Neural progenitor cell (in vitro differentiated cells): ENCODE measurements at regions not wholly inside any gene's neighbourhood (a gene's known extent, or its start where the extent isn't known, plus 50 kb on each side); places are given as distances from the start of the nearest gene placed in this dataset.

Experiments used
- DNase-seq: peaks from one replicate; pipeline ENCODE4 v3.0.0-alpha.2; 2016; ENCODE audit warnings: low spot score
- H2AFZ ChIP-seq: fragments of 200-600 bp; sonication (generic); replicated peaks from 2 replicates; pipeline ENCODE4 v1.6.1; 2016; ENCODE audit warnings: antibody characterized with exemption
- H3F3A ChIP-seq: fragments of 200-600 bp; sonication (generic); 2 replicates; pipeline ENCODE4 v1.6.1; 2016; ENCODE audit warnings: antibody characterized with exemption, low read depth
- H3K27ac ChIP-seq: fragments of 200-600 bp; sonication (generic); 2 replicates; pipeline ENCODE4 v1.5.1; 2016; ENCODE audit warnings: mild to moderate bottlenecking
- H3K27me3 ChIP-seq: fragments of 200-600 bp; sonication (generic); 2 replicates; pipeline ENCODE4 v1.6.1; 2016; ENCODE audit warnings: mild to moderate bottlenecking, moderate library complexity
- H3K36me3 ChIP-seq: fragments of 200-600 bp; sonication (generic); 2 replicates; pipeline ENCODE4 v1.5.1; 2016
- H3K4me1 ChIP-seq: fragments of 200-600 bp; sonication (generic); 2 replicates; pipeline ENCODE4 v1.6.1; 2016; ENCODE audit warnings: mixed run types
- H3K4me2 ChIP-seq: fragments of 200-600 bp; sonication (generic); 2 replicates; pipeline ENCODE4 v1.6.1; 2016
- H3K4me3 ChIP-seq: fragments of 200-600 bp; sonication (generic); 2 replicates; pipeline ENCODE4 v1.5.1; 2016
- H3K79me2 ChIP-seq: fragments of 200-600 bp; sonication (generic); 2 replicates; pipeline ENCODE4 v1.6.1; 2016; ENCODE audit warnings: low read depth
- H3K9ac ChIP-seq: fragments of 200-600 bp; sonication (generic); 2 replicates; pipeline ENCODE4 v1.6.1; 2016
- H3K9me3 ChIP-seq: fragments of 200-600 bp; sonication (generic); 2 replicates; pipeline ENCODE4 v1.5.1; 2016; ENCODE audit warnings: low read depth
- H4K20me1 ChIP-seq: fragments of 200-600 bp; sonication (generic); 2 replicates; pipeline ENCODE4 v1.6.1; 2016; ENCODE audit warnings: low read depth
- H3K27ac Mint-ChIP-seq: 3 replicates; pipeline ENCODE4 v1.8.0; 2021; ENCODE audit warnings: mixed read lengths
- H3K27me3 Mint-ChIP-seq: 2 replicates; pipeline ENCODE4 v1.8.0; 2022; ENCODE audit warnings: low read depth, mild to moderate bottlenecking, inconsistent platforms, moderate library complexity, mixed read lengths; ENCODE audit not compliant: insufficient read depth
- H3K36me3 Mint-ChIP-seq: 3 replicates; pipeline ENCODE4 v1.8.0; 2021; ENCODE audit warnings: mixed read lengths
- H3K4me1 Mint-ChIP-seq: 3 replicates; pipeline ENCODE4 v1.8.0; 2021; ENCODE audit warnings: mixed read lengths
- H3K4me3 Mint-ChIP-seq: 3 replicates; pipeline ENCODE4 v1.8.0; 2021; ENCODE audit warnings: mild to moderate bottlenecking, moderate library complexity, mixed read lengths
- H3K9me3 Mint-ChIP-seq: 3 replicates; pipeline ENCODE4 v1.8.0; 2020; ENCODE audit warnings: mixed read lengths
- EZH2 ChIP-seq: fragments of 200-600 bp; sonication (generic); IDR thresholded peaks from 2 replicates; pipeline ENCODE4 v1.6.1; 2017; ENCODE audit warnings: antibody characterized with exemption, mild to moderate bottlenecking, moderate library complexity
- EZH2phosphoT487 ChIP-seq: fragments of 200-600 bp; sonication (generic); IDR thresholded peaks from 2 replicates; pipeline ENCODE4 v1.6.1; 2017; ENCODE audit warnings: antibody characterized with exemption
- TF ChIP-seq, protein P1 (sequence below): fragments of 200-600 bp; sonication (generic); IDR thresholded peaks from 2 replicates; pipeline ENCODE4 v1.5.1; 2017; ENCODE audit warnings: antibody characterized with exemption, mild to moderate bottlenecking

DNA sequence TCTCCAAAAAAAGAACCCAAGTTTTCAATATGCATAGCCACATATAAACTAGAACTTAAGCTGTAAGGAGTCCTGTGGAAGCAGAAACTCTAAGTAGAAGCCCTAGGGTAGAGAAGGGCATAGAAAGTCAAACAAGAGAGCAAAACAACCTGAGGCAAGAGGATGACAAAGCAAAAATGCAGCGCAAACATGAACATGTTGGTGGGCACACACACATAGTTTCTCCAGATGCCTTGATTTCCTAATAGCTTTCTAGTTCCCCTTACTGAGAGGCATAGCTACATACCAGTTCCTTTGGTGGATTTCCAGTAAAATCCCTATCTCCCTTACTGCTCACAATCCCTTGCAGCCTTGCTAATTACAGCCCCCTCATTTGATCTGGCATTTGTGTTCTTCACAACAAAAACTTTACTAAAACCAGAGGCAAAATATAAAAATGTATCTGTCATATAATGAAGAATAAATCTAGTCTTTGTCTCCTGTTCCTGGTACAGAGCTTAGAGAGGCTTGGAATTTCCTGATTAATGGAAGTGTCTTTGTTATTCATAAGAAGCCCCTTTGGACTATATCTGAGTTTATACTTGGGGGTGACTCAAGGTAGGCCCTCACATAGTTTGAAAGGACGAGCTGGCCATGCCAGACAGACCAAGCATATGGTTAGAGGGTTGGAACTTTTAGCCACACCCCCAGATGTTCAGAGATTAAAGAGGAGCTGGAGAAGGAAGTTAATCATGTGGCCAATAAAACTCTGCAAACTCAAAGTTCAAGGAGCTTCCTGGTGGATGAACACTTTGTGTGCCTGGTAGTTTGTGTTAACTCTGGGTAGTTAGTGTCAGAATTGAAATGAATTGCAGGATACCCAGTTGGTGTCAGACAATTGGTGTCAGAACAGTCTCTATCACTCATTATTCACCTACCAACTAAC is 52.7 kb upstream of the ZCCHC13 start:
- no peak overlapping the region for H3K27ac ChIP-seq
- no peak overlapping the region for H3K4me2 ChIP-seq
- no peaks in the 10 kb centered on the region for H3K9me3 ChIP-seq
- no peak overlapping the region for H3K4me3 Mint-ChIP-seq
- H3K9me3 Mint-ChIP-seq, result no peaks in the 10 kb centered on the region
- peaks cover under 1% of the 10 kb centered on the region for H3K36me3 ChIP-seq
- peaks cover 2% of the 10 kb centered on the region for H3K27me3 Mint-ChIP-seq
- H4K20me1 ChIP-seq, result peaks cover 31% of the 10 kb centered on the region
- H3K9ac ChIP-seq, result no peak overlapping the region
- no peak overlapping the region for H3K27ac Mint-ChIP-seq
- H2AFZ ChIP-seq, result no peak overlapping the region
- no peak for DNase-seq
- H3F3A ChIP-seq, result peaks cover 13% of the 10 kb centered on the region
- peaks cover 10% of the 10 kb centered on the region for H3K4me1 ChIP-seq
- H3K36me3 Mint-ChIP-seq, result peaks cover 9% of the 10 kb centered on the region
- TF ChIP-seq EZH2 (no peak), EZH2phosphoT487 (no peak)
- TF ChIP-seq, protein P1, sequence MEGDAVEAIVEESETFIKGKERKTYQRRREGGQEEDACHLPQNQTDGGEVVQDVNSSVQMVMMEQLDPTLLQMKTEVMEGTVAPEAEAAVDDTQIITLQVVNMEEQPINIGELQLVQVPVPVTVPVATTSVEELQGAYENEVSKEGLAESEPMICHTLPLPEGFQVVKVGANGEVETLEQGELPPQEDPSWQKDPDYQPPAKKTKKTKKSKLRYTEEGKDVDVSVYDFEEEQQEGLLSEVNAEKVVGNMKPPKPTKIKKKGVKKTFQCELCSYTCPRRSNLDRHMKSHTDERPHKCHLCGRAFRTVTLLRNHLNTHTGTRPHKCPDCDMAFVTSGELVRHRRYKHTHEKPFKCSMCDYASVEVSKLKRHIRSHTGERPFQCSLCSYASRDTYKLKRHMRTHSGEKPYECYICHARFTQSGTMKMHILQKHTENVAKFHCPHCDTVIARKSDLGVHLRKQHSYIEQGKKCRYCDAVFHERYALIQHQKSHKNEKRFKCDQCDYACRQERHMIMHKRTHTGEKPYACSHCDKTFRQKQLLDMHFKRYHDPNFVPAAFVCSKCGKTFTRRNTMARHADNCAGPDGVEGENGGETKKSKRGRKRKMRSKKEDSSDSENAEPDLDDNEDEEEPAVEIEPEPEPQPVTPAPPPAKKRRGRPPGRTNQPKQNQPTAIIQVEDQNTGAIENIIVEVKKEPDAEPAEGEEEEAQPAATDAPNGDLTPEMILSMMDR, result no peak
- H3K4me3 ChIP-seq, result no peak overlapping the region
- peaks cover 31% of the 10 kb centered on the region for H3K79me2 ChIP-seq
- H3K27me3 ChIP-seq, result no peaks in the 10 kb centered on the region
- H3K4me1 Mint-ChIP-seq, result peaks cover 20% of the 10 kb centered on the region

DNA sequence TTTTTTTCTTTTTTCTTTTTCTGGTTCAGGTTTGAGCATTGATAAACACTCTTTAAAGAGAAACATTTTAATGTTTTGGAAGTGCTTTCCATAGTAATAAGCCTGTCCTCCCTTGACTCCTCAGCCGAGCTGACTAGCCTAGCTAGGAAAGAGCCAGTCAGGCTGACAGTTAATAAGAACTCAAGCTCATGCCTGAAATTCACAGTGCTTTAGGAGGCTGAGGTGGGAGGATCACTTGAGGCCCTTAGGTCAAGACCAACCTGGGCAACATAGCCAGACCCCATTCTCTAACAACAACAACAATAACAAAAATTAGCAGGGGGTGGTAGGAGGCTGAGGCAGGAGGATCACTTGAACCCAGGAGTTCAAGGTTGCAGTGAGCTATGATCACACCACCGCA is 53.4 kb upstream of the ZCCHC13 start:
- TF ChIP-seq EZH2 (no peak), EZH2phosphoT487 (no peak)
- TF ChIP-seq, protein P1, result no peak
- Mint-ChIP-seq H3K27ac (no peak overlapping the region), H3K9me3 (no peaks in the 10 kb centered on the region), H3K36me3 (peaks cover 2% of the 10 kb centered on the region), H3K27me3 (peaks cover 2% of the 10 kb centered on the region), H3K4me1 (peaks cover 20% of the 10 kb centered on the region), H3K4me3 (no peak overlapping the region)
- Histone ChIP-seq H3K9ac (no peak overlapping the region), H3K79me2 (peaks cover 38% of the 10 kb centered on the region), H3K9me3 (no peaks in the 10 kb centered on the region), H4K20me1 (peaks cover 31% of the 10 kb centered on the region), H3K4me1 (peaks cover 10% of the 10 kb centered on the region), H3K4me2 (no peak overlapping the region), H2AFZ (no peak overlapping the region), H3K36me3 (peaks cover 5% of the 10 kb centered on the region), H3K27ac (no peak overlapping the region), H3F3A (peaks cover 13% of the 10 kb centered on the region), H3K4me3 (no peak overlapping the region), H3K27me3 (no peaks in the 10 kb centered on the region)
- no peak for DNase-seq

- H4K20me1 ChIP-seq, result peaks cover 31% of the 10 kb centered on the region
- no peak overlapping the region for H3K4me3 ChIP-seq
- peaks cover 13% of the 10 kb centered on the region for H3F3A ChIP-seq
- H3K9ac ChIP-seq, result no peak overlapping the region
- Mint-ChIP-seq H3K36me3 (peaks cover 4% of the 10 kb centered on the region), H3K4me3 (peak overlapping the region; percentile 26), H3K27me3 (peaks cover 2% of the 10 kb centered on the region), H3K27ac (no peak overlapping the region), H3K9me3 (no peaks in the 10 kb centered on the region), H3K4me1 (peaks cover 20% of the 10 kb centered on the region)
- TF ChIP-seq, protein P1, result no peak
- TF ChIP-seq EZH2phosphoT487, result no peak
- no peak for TF ChIP-seq EZH2
- peaks cover 9% of the 10 kb centered on the region for H3K36me3 ChIP-seq
- H3K4me2 ChIP-seq, result peak overlapping the region; percentile 42
- H3K27ac ChIP-seq, result no peak overlapping the region
- H3K79me2 ChIP-seq, result peaks cover 44% of the 10 kb centered on the region
- no peaks in the 10 kb centered on the region for H3K9me3 ChIP-seq
- peak; percentile 11 for DNase-seq
- peaks cover 10% of the 10 kb centered on the region for H3K4me1 ChIP-seq
- no peak overlapping the region for H2AFZ ChIP-seq
- H3K27me3 ChIP-seq, result no peaks in the 10 kb centered on the region
Observed at GRCh38 chrX:74249963-74250362, 54.0 kb upstream of the ZCCHC13 start.
